ENCODE measurements at regions not wholly inside any gene's neighbourhood (a gene's known extent, or its start where the extent isn't known, plus 50 kb on each side); places are given as distances from the start of the nearest gene placed in this dataset.

DNA sequence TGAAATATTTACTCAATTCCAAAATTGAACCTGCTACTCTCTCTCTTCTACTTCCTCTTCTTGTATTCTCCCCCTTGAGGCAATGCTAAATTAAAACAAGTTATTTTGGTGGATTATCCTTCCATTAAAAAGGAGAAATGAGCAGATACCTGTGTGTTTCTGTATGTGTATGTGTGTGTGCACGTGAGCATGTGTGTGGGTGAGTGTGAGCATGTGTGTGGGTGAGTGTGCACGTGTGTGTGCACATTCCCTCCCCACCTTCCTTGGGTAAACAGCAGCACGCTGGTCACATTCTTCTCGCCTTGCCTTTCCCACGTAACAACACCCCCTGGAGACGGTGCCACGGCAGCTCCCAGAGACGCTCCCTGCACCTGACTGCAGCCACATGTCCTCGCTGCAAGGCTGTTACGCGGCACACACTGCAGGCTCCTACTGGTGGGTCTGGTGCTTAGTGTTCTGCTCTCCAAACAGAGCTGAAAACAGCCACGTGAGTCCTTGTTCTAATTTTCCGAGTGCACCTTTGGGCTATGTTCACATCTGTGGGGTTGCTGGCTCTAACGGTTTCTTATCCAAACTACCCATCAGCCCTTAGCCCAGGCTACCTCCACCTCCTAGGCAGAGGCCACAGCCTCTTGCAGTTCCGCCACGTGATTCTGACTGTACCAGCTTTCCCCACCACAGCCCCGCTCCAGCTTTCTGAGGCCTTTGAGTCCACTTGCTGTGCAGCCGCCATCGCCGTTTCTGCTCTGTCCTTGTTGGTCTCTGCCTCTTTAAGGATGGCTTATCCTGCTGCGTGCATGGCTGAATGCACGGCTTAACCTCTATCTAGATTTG lies 123.4 kb downstream of the CTTN start:
- DNase-seq (ENCODE audit: low spot score), result no peak

DNA sequence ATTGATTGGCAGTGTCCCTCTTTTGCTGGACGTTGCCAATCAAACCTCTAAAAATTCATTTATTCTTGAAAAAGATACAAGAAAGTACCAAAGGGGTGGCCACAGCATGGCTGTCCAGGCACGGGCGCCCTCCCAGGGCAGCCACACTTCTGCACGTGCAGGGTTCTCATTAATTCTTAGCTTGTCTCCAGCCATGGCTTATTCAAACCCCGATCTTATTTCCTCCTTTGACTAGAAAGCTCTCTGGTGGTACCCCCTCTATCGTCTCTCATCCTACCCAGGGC lies 123.9 kb downstream of the CTTN start:
- no peak for DNase-seq (ENCODE audit: low spot score)

DNA sequence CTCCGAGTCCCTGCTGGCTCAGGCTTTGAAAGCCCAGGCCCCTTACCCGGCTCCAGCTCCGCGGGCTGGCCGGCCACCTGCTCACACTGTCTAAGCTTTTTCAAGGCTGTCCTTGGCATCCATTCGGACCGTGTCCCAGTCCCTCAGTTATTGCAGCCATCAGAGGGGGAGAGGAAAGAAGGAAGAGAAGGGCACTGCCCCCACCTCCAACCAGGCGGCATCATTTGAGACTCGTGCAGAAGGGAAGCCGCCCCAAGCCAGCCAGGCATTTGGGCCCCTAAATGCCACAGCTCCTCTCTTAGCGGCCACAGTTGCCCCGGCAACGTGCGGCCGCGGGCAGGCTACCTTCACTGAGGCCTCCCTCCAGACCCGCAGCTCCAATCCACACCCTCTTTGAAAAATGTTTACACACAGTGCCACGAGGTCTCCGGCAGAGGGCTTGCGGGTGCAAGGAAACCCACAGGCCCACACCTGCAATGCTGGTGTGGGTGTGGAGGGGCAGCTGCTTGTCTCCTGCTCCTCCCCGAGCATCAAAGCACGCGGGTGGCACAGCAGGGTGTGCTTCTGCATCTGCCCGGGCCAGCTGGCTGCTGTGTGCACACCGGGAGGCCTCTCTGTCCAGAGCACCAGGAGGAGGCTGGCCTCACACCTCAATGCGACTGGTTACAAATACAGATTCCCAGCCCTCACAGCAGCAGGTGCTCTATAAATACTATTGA lies 124.4 kb downstream of the CTTN start:
- no peak for DNase-seq (ENCODE audit: low spot score)

DNA sequence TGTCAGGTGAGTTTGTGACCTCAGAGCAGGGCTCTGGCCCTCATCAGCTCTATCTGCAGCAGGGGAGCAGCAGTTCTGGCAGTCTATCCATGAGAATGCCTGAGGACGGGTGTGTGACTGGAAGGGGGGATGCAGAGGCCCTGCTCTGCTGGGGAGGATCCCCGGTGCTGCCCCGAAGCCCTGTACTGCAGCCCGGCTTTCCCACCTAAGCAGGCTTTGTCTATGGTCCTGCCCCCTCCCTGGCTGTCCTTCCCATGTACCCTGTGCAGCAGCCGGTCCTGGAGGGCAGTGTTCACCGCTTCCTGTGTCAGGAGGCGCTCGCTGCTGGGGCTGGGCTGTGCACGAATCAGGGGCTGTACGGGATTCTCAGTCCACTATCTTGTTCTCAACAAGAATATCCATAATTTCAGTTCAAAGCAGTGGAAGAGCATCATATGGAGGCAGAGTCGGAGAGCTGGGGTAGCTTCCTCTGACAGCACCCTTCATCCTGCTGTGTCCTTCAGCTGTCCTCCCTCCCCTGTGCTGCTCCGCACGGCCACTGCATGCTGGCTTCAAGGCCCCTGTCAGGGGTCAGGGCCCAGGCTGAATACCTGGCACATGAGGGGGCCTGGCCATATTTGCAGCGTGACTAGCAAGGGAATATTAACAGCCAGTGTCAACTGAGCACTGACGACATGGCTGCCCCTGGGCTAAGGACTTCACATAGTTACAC lies 125.2 kb downstream of the CTTN start:
- no peak for DNase-seq (ENCODE audit: low spot score)

DNA sequence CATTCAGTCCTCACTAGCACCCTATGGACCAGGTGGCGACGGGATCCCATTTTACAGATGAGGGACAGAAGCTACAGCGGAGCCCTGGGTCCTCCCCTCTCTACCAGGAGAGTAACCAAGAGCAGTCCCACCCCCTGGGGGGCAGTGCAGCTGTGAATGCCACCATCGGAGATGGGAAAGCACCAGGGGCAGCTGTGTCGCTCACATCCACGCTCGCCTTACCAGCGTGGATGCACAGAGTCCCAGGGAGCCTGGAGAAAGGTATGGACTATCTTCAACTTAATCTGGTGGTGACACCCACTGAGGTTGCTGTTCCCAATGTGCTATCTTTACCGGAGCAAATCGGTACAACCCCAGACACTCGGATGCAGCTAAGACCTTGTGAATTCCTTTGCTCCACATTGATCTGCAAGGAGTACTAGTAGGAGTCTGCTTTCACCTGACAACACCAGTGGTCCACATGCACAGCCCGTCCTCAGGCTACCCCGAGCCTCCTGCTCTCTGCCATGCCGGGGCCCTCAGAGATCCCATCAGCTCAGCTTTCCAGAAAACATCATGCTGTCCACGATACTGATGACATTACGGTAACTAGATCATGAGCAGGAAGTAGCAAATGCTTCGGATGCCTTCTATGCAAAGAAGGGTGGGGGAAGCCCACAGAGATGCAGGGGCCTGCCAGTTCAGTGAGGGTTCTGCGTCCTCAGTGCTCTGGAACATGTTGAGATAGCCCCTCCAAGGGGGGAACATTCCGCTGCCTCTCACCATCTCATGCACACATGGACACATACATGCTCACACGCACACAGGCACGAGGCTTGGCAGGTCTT lies 126.0 kb downstream of the CTTN start:
- no peak for DNase-seq (ENCODE audit: low spot score)

DNA sequence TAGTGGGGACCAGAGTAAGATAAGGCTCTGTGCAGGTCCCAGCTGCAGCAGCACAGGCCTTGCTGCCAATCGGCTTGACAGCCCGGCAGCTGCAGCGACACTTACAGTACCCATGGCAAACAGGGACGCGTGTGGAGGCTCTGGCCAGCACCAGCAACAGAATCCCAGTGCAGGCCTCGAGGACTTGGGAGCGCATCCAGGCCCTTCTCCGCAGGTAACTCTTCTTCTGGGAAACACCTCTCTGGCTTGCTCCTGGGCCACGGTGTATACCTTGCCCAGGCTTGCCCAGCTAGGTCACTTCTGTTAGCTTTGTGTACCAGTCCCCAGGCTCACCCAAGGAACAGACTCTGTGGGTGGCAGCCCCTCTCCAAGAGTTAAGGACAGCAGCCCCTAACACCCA lies 126.7 kb downstream of the CTTN start:
- DNase-seq (ENCODE audit: low spot score), result no peak

DNA sequence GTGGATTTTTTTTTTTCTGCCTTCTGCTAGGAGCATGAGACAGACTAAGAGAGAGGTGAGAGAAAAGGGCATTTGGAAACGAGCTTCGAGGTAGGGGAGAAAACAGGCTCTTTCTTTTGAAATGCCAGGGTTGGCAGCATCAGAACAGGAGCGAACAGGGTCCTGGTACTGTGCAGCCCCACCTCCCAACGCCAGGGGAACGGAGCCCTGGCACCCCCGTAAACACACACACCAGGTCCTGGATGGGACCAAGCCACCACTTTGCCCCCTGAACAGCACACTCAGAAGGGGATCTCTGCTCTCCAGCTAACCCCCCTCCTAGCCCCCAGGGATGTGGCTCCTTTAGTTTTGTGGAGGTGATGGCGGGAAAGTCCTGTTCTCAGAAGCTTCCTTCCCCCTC lies 127.1 kb downstream of the CTTN start:
- no peak for DNase-seq (ENCODE audit: low spot score)

DNA sequence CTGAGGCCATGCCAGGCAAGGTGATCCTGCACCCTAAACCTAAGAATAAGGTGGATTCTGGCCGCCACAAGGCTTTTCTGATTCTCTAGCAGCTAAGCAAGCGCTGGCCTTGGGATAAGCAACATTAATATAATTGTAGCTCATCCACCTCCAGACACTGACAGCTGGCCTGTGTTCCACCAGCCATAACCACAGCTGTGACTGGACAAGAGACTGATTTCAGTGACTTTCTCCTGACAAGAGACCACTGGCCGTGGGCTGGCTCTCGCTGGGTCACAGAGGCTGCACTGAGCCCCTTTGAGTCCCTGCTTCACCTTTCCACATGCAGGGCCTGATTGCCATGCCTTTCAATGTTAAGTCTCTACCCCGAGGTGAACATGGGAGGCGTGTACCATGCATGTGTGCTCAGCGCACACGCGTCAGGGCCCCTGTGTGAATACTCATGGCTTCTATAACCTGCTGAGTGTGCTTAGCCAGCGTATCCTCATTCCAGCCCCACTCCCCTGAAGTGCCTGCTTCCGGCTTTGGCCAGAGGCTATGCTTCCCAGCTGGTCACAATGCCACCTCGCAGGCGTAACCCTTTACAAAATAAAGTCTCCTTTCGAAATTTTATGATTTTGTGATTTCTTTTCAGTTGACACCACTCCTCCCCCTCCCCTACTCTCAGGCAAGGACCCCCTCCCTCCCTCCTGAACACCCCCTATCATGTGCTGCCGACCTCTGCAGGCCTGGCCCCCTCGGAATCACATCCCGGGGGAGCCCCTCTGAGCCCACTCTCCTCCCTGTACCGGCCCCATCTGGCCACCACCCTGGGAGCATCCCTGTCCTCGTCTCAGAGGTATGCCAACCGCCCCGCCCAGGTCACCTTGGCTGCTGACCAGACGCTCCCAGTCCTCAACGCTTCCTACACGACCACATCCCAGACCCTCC lies 128.1 kb downstream of the CTTN start:
- no peak for DNase-seq (ENCODE audit: low spot score)

DNA sequence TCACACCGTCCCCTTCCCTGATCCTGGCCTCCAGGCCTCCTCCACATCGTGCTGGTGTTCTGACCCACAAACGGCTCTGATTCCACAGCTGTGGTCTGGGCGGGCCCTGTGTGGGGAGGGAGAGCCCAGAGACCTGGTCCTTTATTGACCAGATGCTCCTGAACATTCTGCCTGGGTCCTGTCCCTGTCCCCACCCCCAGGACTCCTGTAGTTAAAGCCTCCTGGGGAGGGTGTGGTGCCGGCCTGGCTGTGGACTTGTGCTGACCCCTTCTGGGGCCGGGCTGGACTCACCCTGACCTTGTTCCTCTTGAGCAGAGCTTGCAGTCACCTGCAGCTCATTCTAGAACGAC lies 128.7 kb downstream of the CTTN start:
- no peak for DNase-seq (ENCODE audit: low spot score)

DNA sequence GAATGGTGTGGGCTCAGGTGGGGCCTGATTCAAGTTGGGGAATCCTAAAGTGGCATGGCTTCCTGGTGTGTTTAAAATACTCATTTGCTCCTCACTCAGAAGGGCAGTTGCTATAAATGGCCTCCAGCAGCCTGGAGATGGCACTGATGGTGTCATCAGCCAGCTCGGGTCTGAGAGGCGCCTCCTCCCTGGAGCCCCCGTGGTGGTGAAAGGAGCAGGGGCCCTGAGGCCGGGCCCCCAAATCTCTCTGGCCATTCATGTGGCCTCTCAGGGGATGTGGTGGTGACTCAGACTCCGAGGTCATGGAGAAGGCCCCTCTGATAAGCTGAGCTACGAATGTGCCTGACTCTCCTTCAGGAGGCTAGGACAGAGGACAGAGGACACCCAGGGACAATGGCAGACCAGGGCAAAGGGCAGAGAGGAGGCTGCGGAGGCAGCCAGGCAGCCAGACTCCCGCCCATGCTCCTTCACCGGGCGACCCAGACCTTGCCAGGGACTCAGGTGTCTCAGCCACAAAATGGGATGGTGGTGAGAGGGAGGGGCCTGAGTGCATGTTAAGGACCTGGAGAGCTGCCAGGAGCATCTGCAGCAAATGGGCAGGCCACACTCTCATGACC lies 129.2 kb downstream of the CTTN start:
- no peak for DNase-seq (ENCODE audit: low spot score)

DNA sequence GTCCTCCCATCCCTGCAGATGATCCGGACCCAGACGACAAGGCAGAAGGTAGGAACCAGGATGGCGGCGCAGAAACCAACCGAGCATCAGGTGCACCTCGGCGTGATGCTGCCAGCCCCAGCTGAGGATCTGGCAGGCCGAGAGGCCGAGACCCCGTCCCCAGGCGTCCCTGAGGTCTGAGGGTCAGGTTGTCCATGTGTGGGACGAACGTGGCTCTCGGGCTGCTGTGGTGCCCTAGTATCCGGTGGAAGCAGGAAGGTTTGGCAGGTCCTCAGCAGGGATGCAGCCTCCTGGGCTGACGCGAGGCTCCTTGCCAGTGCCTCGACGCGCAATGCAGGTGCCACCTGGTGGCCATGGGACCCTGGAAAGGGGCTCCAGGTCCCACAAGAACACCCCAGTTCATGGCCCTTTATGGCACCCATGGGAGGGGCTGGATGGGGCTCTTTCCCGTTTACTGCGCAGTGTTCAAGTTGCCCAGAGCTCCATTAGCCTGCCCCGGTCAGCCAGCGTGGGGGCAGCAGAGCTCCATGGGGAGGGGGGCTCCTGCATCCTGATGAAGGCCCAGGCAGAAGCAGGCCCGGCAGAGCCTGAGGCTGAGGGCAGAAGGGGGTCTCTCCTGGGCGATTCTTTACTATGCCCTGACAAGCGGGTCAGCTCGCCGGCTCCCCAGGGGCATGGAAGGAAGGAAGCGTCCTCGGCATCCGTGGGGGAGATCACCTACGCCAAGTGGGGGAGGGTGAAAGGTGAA lies 129.9 kb downstream of the CTTN start:
- no peak for DNase-seq (ENCODE audit: low spot score)

DNA sequence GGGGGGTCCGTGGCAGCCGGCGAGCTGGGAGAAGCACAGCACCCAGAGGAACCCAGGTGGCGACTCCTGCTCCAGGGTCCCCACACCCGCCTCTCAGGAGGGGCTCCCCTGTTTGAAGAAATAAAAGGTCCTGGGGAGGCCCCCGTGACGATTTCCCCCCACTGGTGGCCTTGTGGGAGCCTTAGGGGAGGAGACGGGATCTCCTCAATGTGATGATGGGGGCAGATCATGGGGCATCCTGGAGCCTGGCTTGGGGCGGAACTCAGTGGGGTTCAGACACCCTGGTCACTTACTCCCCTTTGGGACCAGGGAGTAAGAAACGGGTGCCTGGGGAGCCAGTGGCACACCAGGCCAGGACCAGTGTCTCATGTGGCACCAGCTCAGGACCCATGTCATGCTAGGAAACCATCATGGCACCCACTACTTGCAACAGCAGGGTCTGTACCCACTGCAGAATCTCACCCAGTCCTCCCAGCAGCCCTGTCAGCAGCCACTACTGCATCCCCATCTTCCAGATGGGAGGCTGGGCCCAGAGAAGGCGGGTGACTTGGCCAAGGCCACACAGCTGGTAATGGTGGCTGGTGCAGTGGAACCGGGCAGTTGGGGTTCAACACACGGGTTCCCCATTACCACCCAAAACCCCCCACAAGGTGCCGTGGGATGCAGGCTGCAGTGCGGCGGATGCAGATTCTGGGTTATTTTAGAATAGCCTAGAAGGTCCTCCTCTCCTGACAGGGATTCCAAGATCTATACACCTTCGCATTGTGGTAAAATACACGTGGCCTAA lies 130.7 kb downstream of the CTTN start:
- no peak for DNase-seq (ENCODE audit: low spot score)

DNA sequence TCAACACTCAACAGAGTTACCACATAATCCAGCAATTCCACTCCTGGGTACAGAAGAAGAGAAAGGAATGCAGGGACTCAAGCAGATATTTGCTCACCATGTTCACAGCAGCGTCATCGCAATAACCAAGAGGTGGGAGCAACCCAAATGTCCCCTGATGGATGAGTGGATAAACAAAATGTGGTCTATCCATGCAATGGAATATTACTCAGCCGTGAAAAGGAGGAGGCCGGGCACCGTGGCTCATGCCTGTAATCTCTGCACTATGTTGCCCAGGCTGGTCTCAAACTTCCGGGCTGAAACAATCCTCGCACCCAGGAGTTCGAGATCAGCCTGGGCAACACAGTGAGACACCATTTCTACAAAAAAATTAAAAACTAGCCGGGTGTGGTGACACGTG lies 131.7 kb downstream of the CTTN start:
- no peak for DNase-seq (ENCODE audit: low spot score)

DNA sequence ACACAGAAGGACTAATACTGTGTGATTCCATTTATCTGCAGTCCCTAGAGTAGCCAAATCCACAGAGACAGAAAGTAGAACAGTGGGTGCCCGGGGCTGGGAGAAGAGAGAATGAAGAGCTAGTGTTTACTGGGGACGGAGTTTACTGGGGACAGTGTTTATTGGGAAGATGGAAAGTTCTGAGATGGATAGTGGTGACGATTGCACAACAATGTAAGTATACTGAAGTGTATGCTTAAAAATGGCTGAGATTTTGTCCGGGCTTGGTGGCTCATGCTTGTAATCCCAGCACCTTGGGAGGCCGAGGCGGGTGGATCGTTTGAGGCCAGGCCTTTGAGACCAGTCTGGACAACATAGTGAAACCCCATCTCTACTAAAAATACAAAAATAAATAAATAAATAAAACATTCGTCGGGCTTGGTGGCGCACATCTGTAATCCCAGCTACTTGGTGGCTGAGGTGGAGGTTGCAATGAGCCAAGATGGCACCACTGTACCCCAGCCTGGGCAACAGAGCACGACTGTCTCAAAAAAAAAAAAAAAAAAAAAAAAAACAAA lies 132.4 kb downstream of the CTTN start:
- DNase-seq (ENCODE audit: low spot score), result no peak

DNA sequence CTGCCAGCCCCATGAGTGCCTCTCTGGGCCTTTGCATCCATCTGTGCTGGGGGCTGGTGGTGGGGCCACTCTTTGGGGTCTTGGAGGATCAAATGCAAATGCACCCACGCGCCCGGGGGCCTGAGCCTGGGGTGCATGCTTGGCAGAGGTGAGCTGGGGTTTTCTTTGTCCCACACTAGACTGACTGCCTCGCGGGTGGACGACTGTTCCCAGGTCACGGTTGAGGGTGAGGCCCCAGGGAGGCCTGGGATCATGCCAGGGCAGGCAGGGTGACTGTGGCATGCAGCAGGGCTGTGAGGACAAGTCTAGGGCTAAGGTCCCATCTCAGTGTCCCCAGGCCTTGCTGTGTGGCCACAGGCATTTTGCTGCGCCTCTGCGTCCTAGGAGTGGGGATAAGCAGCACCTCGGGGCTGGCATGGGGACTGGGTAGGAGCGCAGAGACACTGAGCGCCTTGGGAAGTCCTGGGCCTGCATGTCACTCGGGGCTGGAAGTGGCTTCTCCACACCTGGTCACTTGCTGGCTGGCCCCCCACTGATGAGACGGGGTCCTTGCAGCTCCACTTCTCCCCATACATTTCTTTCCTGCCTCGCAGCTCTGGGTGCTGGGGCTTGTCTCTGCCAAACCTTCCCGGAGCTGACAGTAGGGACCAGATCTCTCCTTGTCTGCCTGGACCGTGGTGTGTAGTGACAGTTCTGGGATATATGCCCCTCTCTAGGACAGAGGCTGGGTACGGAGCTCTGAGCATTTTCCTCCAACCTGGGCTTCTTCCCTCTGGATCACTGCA lies 133.1 kb downstream of the CTTN start:
- DNase-seq (ENCODE audit: low spot score), result no peak

DNA sequence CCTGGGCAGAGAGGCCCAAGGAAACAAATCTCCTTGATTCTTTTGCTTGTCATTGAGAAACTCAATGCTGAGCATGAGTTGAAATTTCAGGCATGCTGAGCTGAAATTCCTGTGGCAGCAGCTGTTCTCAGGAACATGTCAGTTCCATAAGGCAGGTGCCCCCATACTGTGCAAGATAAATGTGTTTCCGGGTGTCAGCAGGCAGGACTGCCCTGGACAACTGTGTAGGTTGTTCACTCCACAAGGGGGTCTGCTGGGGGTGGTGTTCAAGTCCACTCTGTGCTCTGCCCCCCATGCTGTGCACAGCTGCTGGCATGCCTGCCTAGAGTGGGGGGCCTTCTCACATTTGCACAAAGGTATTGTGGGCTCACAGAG lies 133.7 kb downstream of the CTTN start:
- DNase-seq (ENCODE audit: low spot score), result no peak

DNA sequence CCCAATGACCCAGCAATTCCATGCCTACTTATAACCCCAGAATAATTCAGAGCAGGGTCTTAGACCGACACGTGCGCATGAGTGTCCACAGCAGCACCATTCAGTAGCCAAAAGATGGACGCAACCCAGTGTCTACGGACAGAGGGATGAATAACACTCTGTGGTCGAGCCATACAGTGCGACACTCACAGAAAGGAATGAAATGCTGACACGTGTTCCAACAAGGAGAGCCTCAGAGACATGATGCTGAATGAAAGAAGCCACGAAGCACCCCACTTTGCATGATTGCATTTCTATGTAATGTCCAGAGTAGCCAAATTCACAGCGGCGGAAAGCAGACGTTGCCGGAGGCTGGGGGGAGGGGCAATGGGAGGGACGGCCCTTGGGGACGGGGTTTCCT lies 134.4 kb downstream of the CTTN start:
- no peak for DNase-seq (ENCODE audit: low spot score)

Data from AG20443 (cell line).